ENCODE measurements at regions not wholly inside any gene's neighbourhood (a gene's known extent, or its start where the extent isn't known, plus 50 kb on each side); places are given as distances from the start of the nearest gene placed in this dataset.

DNA sequence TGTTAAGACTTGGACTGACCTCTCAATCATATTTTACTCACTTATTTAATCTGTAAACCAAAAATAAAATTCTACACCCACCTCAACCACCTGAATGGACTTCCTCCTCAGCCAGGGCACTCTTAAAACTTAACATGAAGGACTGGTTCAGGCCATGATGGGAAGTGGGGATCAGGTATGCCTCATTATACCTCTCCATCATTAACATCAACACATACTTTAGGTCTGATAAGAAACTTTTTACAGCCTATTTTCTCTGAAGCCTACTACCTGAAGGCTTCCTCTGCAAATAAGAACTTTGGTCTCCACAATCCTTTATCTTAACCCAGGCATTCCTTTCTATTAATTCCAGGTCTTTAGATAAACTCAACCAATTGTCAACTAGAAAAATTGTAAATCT lies 390.0 kb downstream of the AASDHPPT start:
- no peak overlapping the region for H2BK20ac ChIP-seq (ENCODE audit: low read depth, low read length, poor library complexity, severe bottlenecking)

More for the DNA sequence above, 390.0 kb downstream of the AASDHPPT start:
- Histone ChIP-seq H3K9ac (ENCODE audit: extremely low read depth, insufficient read length, low read length) (no peak overlapping the region), H2BK5ac (ENCODE audit: insufficient read length, low read length) (no peak overlapping the region), H3K27me3 (ENCODE audit: insufficient read depth, low read length) (no peaks in the 10 kb centered on the region), H3K56ac (ENCODE audit: insufficient read length, low read depth, low read length) (no peak overlapping the region), H2AFZ (ENCODE audit: low read length) (no peak overlapping the region), H3K23me2 (ENCODE audit: insufficient read length, low read depth, low read length, poor library complexity, severe bottlenecking) (no peaks in the 10 kb centered on the region), H2BK15ac (ENCODE audit: low read depth, low read length) (no peak overlapping the region), H3K4ac (ENCODE audit: low read depth, low read length) (no peak overlapping the region), H4K91ac (ENCODE audit: insufficient read length, low read depth, low read length) (no peak overlapping the region), H3K9me3 (ENCODE audit: control insufficient read depth, low read depth, low read length) (no peaks in the 10 kb centered on the region), H2BK120ac (ENCODE audit: low read depth, low read length, poor library complexity, severe bottlenecking) (no peak overlapping the region), H2BK12ac (ENCODE audit: insufficient read length, low read depth, low read length) (no peak overlapping the region), H4K5ac (ENCODE audit: insufficient read length, low read depth, low read length) (no peak overlapping the region), H3K23ac (ENCODE audit: insufficient read length, low read depth, low read length) (no peak overlapping the region), H4K20me1 (ENCODE audit: control insufficient read depth, insufficient read depth, insufficient read length) (no peaks in the 10 kb centered on the region), H2AK5ac (ENCODE audit: insufficient read length, low read length) (no peak overlapping the region), H3T11ph (ENCODE audit: low read length) (no peak overlapping the region), H3K79me1 (ENCODE audit: insufficient read depth, low read depth, low read length, poor library complexity, severe bottlenecking) (no peaks in the 10 kb centered on the region), H3K18ac (ENCODE audit: insufficient read length, low read depth, low read length) (no peak overlapping the region), H3K4me1 (ENCODE audit: insufficient read depth, low read length) (no peaks in the 10 kb centered on the region), H3K14ac (ENCODE audit: insufficient read depth, low read length) (no peak overlapping the region), H3K79me2 (ENCODE audit: insufficient read depth, low read length) (no peaks in the 10 kb centered on the region), H3K27ac (ENCODE audit: insufficient read length, low read depth, low read length) (no peak overlapping the region), H4K8ac (replicated peaks; ENCODE audit: insufficient read length, low read depth, low read length) (no peak overlapping the region), H3K4me2 (ENCODE audit: insufficient read depth, insufficient read length, low read length) (no peak overlapping the region)
- peaks cover 6 to 12% of the 10 kb centered on the region in 2 experiments for H3K4me1 Mint-ChIP-seq
- no peaks in the 10 kb centered on the region for H3K36me3 Mint-ChIP-seq (ENCODE audit: insufficient read depth in 1 of 3, low read depth in 3 of 3)
- H3K27me3 Mint-ChIP-seq (ENCODE audit: low read depth): no peaks in the 10 kb centered on the region
- no peak overlapping the region for H3K27ac Mint-ChIP-seq
- no peak for DNase-seq
- TF ChIP-seq, protein P1, sequence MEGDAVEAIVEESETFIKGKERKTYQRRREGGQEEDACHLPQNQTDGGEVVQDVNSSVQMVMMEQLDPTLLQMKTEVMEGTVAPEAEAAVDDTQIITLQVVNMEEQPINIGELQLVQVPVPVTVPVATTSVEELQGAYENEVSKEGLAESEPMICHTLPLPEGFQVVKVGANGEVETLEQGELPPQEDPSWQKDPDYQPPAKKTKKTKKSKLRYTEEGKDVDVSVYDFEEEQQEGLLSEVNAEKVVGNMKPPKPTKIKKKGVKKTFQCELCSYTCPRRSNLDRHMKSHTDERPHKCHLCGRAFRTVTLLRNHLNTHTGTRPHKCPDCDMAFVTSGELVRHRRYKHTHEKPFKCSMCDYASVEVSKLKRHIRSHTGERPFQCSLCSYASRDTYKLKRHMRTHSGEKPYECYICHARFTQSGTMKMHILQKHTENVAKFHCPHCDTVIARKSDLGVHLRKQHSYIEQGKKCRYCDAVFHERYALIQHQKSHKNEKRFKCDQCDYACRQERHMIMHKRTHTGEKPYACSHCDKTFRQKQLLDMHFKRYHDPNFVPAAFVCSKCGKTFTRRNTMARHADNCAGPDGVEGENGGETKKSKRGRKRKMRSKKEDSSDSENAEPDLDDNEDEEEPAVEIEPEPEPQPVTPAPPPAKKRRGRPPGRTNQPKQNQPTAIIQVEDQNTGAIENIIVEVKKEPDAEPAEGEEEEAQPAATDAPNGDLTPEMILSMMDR (conservative IDR thresholded peaks at IDR 0.05): no peak
- no peak overlapping the region for H3K4me3 Mint-ChIP-seq
- H3K9me3 Mint-ChIP-seq: no peaks in the 10 kb centered on the region

Data from H9 (cell line).